Ovary (tissue), 3 donors: ENCODE measurements at regions not wholly inside any gene's neighbourhood (a gene's known extent, or its start where the extent isn't known, plus 50 kb on each side); places are given as distances from the start of the nearest gene placed in this dataset.

Experiments
- CTCF ChIP-seq, 3 donors: fragments of 450-650 bp in 2 of 3; fragments of 200-600 bp in 1 of 3; IDR thresholded peaks; one replicate each; pipeline versions ENCODE4 v1.5.1 to v1.8.0; 2016 to 2022; ENCODE audit warnings: antibody characterized with exemption in 3 of 3, mild to moderate bottlenecking in 1 of 3
- POLR2A ChIP-seq: fragments of 450-650 bp; IDR thresholded peaks from one replicate; pipeline ENCODE4 v1.6.1; 2017; ENCODE audit warnings: antibody characterized with exemption, mild to moderate bottlenecking, moderate library complexity
- donor health status: DM: no; HTN: no; CAD: no.

DNA sequence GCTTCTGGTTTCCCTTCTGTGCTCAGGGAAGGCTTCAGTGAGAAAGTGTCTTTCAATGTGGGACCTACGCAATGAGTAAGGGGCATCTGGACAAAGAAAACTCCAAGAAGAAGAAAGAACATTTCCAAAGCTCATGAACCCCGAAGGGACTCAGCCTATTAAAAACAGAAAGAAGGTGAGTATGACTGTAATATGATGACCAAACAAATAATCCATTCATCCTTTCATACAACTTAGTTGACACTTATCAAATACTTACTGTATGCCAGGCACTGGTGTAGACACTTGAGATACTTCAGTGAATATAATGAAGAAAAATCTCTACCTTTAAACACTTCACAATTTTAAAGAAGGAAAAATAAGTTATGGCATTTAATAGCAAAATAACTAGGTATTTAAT lies 1054.2 kb upstream of the FOXG1 start:
- no peak for TF ChIP-seq CTCF (IDR thresholded peaks at IDR 0.05)
- TF ChIP-seq POLR2A = no peak
